Activated T-helper 2 cell treated with anti-CD3 and anti-CD28 coated beads, Interferon-gamma antibody, Interleukin-2, Interleukin-4, amounts not matched to agents 10 μg/mL and 5 μg/mL and 100 μg/mL, durations not matched to agents 14 hours and 24 hours and 36 hours (primary cell): ENCODE measurements at regions not wholly inside any gene's neighbourhood (a gene's known extent, or its start where the extent isn't known, plus 50 kb on each side); places are given as distances from the start of the nearest gene placed in this dataset.

Source experiments
- DNase-seq: peaks from one replicate; pipeline ENCODE4 v3.0.0; 2021; ENCODE audit warnings: low spot score
- H3K27ac Mint-ChIP-seq: one replicate; pipeline ENCODE4 v1.8.0; 2021; ENCODE audit warnings: mixed read lengths
- H3K27me3 Mint-ChIP-seq: one replicate; pipeline ENCODE4 v1.8.0; 2021; ENCODE audit warnings: low read depth, mixed read lengths
- H3K36me3 Mint-ChIP-seq: one replicate; pipeline ENCODE4 v1.8.0; 2021; ENCODE audit warnings: low read depth, mixed read lengths
- H3K4me1 Mint-ChIP-seq: one replicate; pipeline ENCODE4 v1.8.0; 2021; ENCODE audit warnings: low read depth, mixed read lengths
- H3K4me3 Mint-ChIP-seq: one replicate; pipeline ENCODE4 v1.8.0; 2021; ENCODE audit warnings: low read depth, mild to moderate bottlenecking, moderate library complexity, mixed read lengths
- H3K9me3 Mint-ChIP-seq: one replicate; pipeline ENCODE4 v1.8.0; 2021; ENCODE audit warnings: mixed read lengths
- intact Hi-C: fragments of 100-400 bp; cut with micrococcal nuclease; formaldehyde crosslinking; loops from one replicate; pipeline ENCODE4 v1.15.1; 2023

GRCh38 chr1:88061492-88062177 lies 622.4 kb upstream of the PKN2 start:
- H3K9me3 Mint-ChIP-seq: no peaks in the 10 kb centered on the region
- no peaks in the 10 kb centered on the region for H3K36me3 Mint-ChIP-seq
- no peaks in the 10 kb centered on the region for H3K4me1 Mint-ChIP-seq
- no peak for DNase-seq
- intact Hi-C loops: no loop called here
- H3K27me3 Mint-ChIP-seq: no peaks in the 10 kb centered on the region
- no peak overlapping the region for H3K4me3 Mint-ChIP-seq
- H3K27ac Mint-ChIP-seq: no peak overlapping the region

- intact Hi-C loops: no loop called here
- Mint-ChIP-seq H3K27ac (no peak overlapping the region), H3K36me3 (no peaks in the 10 kb centered on the region), H3K4me1 (no peaks in the 10 kb centered on the region), H3K9me3 (no peaks in the 10 kb centered on the region), H3K27me3 (no peaks in the 10 kb centered on the region), H3K4me3 (no peak overlapping the region)
- DNase-seq: no peak
These were observed 621.4 kb upstream of the PKN2 start for GRCh38 chr1:88062650-88063153.

GRCh38 chr1:88063605-88064004 lies 620.5 kb upstream of the PKN2 start:
- Mint-ChIP-seq H3K27ac (no peak overlapping the region), H3K27me3 (no peaks in the 10 kb centered on the region), H3K9me3 (no peaks in the 10 kb centered on the region), H3K4me3 (no peak overlapping the region), H3K36me3 (no peaks in the 10 kb centered on the region), H3K4me1 (no peaks in the 10 kb centered on the region)
- no peak for DNase-seq
- intact Hi-C loops: no loop called here

GRCh38 chr1:88068407-88068960 lies 615.6 kb upstream of the PKN2 start:
- DNase-seq: no peak
- no peaks in the 10 kb centered on the region for H3K9me3 Mint-ChIP-seq
- no peaks in the 10 kb centered on the region for H3K36me3 Mint-ChIP-seq
- intact Hi-C loops: no loop called here
- H3K4me1 Mint-ChIP-seq: no peaks in the 10 kb centered on the region
- no peak overlapping the region for H3K27ac Mint-ChIP-seq
- H3K4me3 Mint-ChIP-seq: no peak overlapping the region
- H3K27me3 Mint-ChIP-seq: no peaks in the 10 kb centered on the region

GRCh38 chr1:88070956-88071355 lies 613.1 kb upstream of the PKN2 start:
- no peaks in the 10 kb centered on the region for H3K9me3 Mint-ChIP-seq
- H3K4me1 Mint-ChIP-seq: no peaks in the 10 kb centered on the region
- H3K27me3 Mint-ChIP-seq: no peaks in the 10 kb centered on the region
- H3K27ac Mint-ChIP-seq: no peak overlapping the region
- intact Hi-C loops: no loop called here
- no peak for DNase-seq
- no peak overlapping the region for H3K4me3 Mint-ChIP-seq
- H3K36me3 Mint-ChIP-seq: no peaks in the 10 kb centered on the region

- no peaks in the 10 kb centered on the region for H3K9me3 Mint-ChIP-seq
- H3K27me3 Mint-ChIP-seq: no peaks in the 10 kb centered on the region
- H3K4me3 Mint-ChIP-seq: no peak overlapping the region
- no peaks in the 10 kb centered on the region for H3K36me3 Mint-ChIP-seq
- H3K27ac Mint-ChIP-seq: no peak overlapping the region
- H3K4me1 Mint-ChIP-seq: no peaks in the 10 kb centered on the region
- intact Hi-C loops: no loop called here
- no peak for DNase-seq
These were observed 609.4 kb upstream of the PKN2 start for GRCh38 chr1:88074661-88075060.

- Mint-ChIP-seq H3K27me3 (no peaks in the 10 kb centered on the region), H3K27ac (no peak overlapping the region), H3K36me3 (no peaks in the 10 kb centered on the region), H3K4me1 (no peaks in the 10 kb centered on the region), H3K4me3 (no peak overlapping the region), H3K9me3 (no peaks in the 10 kb centered on the region)
- no peak for DNase-seq
- intact Hi-C loops: no loop called here
These were observed 608.3 kb upstream of the PKN2 start for GRCh38 chr1:88075813-88076212.

- H3K4me1 Mint-ChIP-seq: no peaks in the 10 kb centered on the region
- no peaks in the 10 kb centered on the region for H3K27me3 Mint-ChIP-seq
- H3K9me3 Mint-ChIP-seq: no peaks in the 10 kb centered on the region
- no peak for DNase-seq
- intact Hi-C loops: no loop called here
- H3K36me3 Mint-ChIP-seq: no peaks in the 10 kb centered on the region
- no peak overlapping the region for H3K4me3 Mint-ChIP-seq
- no peak overlapping the region for H3K27ac Mint-ChIP-seq
These were observed 605.0 kb upstream of the PKN2 start for GRCh38 chr1:88079036-88079435.

- Mint-ChIP-seq H3K4me3 (no peak overlapping the region), H3K36me3 (no peaks in the 10 kb centered on the region), H3K27ac (no peak overlapping the region), H3K4me1 (no peaks in the 10 kb centered on the region), H3K27me3 (no peaks in the 10 kb centered on the region), H3K9me3 (peaks cover 4% of the 10 kb centered on the region)
- intact Hi-C loops: no loop called here
- no peak for DNase-seq
These were observed 603.2 kb upstream of the PKN2 start for GRCh38 chr1:88080875-88081274.

- intact Hi-C loops: no loop called here
- Mint-ChIP-seq H3K36me3 (no peaks in the 10 kb centered on the region), H3K9me3 (peaks cover 13% of the 10 kb centered on the region), H3K4me1 (no peaks in the 10 kb centered on the region), H3K27ac (no peak overlapping the region), H3K4me3 (no peak overlapping the region), H3K27me3 (no peaks in the 10 kb centered on the region)
- no peak for DNase-seq
These were observed 595.6 kb upstream of the PKN2 start for GRCh38 chr1:88088481-88088880.

GRCh38 chr1:88089961-88090360 lies 594.1 kb upstream of the PKN2 start:
- Mint-ChIP-seq H3K36me3 (no peaks in the 10 kb centered on the region), H3K4me3 (no peak overlapping the region), H3K27me3 (no peaks in the 10 kb centered on the region), H3K27ac (no peak overlapping the region), H3K4me1 (no peaks in the 10 kb centered on the region), H3K9me3 (peaks cover 12% of the 10 kb centered on the region)
- intact Hi-C loops: no loop called here
- no peak for DNase-seq

GRCh38 chr1:88098881-88099280 lies 585.2 kb upstream of the PKN2 start:
- Mint-ChIP-seq H3K36me3 (no peaks in the 10 kb centered on the region), H3K4me1 (no peaks in the 10 kb centered on the region), H3K27ac (no peak overlapping the region), H3K9me3 (no peaks in the 10 kb centered on the region), H3K4me3 (no peak overlapping the region), H3K27me3 (no peaks in the 10 kb centered on the region)
- intact Hi-C loops: no loop called here
- no peak for DNase-seq

- no peaks in the 10 kb centered on the region for H3K27me3 Mint-ChIP-seq
- no peak overlapping the region for H3K4me3 Mint-ChIP-seq
- H3K9me3 Mint-ChIP-seq: no peaks in the 10 kb centered on the region
- no peak for DNase-seq
- H3K4me1 Mint-ChIP-seq: no peaks in the 10 kb centered on the region
- intact Hi-C loops: no loop called here
- H3K36me3 Mint-ChIP-seq: no peaks in the 10 kb centered on the region
- H3K27ac Mint-ChIP-seq: no peak overlapping the region
These were observed 583.0 kb upstream of the PKN2 start for GRCh38 chr1:88101041-88101440.
